Uterus (tissue), 2 donors: ENCODE measurements at regions not wholly inside any gene's neighbourhood (a gene's known extent, or its start where the extent isn't known, plus 50 kb on each side); places are given as distances from the start of the nearest gene placed in this dataset.

Experiments
- POLR2A ChIP-seq, 2 donors: fragments of 450-650 bp; IDR thresholded peaks; one replicate each; pipeline ENCODE4 v1.6.1; 2016; ENCODE audit warnings: antibody characterized with exemption in 2 of 2, mild to moderate bottlenecking in 1 of 2, moderate library complexity in 1 of 2
- TF ChIP-seq, protein P1 (sequence below), 4 experiments: fragments of 200-600 bp in 2 of 4; fragments of 450-650 bp in 2 of 4; sonication (generic) in 2 of 4; IDR thresholded peaks; one replicate each; pipeline ENCODE4 v1.5.1; 2016 to 2019; ENCODE audit warnings: antibody characterized with exemption in 4 of 4, mild to moderate bottlenecking in 2 of 4, moderate library complexity in 1 of 4

DNA sequence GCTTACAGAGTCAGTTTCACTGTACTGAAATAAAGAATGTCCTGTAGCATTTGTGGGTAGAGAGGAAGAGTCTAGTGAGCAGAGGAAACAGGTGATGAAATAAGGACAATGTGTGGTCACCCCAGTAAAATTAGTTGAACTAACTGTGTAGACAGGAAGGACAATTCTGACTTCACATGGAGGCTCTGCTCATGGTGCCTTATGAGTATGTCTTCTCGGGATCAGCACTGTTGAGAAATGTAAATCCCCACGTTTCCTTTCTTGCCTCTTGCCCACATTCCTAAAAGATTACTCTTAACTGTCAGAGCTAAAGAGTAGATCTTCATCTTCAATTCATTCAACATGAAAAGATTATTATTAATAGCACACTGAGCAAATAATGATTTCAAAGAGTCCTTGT is 113.2 kb upstream of the FLRT2 start:
- TF ChIP-seq, protein P1, sequence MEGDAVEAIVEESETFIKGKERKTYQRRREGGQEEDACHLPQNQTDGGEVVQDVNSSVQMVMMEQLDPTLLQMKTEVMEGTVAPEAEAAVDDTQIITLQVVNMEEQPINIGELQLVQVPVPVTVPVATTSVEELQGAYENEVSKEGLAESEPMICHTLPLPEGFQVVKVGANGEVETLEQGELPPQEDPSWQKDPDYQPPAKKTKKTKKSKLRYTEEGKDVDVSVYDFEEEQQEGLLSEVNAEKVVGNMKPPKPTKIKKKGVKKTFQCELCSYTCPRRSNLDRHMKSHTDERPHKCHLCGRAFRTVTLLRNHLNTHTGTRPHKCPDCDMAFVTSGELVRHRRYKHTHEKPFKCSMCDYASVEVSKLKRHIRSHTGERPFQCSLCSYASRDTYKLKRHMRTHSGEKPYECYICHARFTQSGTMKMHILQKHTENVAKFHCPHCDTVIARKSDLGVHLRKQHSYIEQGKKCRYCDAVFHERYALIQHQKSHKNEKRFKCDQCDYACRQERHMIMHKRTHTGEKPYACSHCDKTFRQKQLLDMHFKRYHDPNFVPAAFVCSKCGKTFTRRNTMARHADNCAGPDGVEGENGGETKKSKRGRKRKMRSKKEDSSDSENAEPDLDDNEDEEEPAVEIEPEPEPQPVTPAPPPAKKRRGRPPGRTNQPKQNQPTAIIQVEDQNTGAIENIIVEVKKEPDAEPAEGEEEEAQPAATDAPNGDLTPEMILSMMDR (IDR thresholded peaks at IDR 0.05), result no peak
- no peak for TF ChIP-seq POLR2A (IDR thresholded peaks at IDR 0.05)
